Neural cell (in vitro differentiated cells): ENCODE measurements at regions not wholly inside any gene's neighbourhood (a gene's known extent, or its start where the extent isn't known, plus 50 kb on each side); places are given as distances from the start of the nearest gene placed in this dataset.
A peak's percentile ranks its signal among the peaks of the same experiment; 100 is the strongest.

Experiments used
- H2AFZ ChIP-seq: fragments of 200-600, 300-800 bp; sonication (generic), shearing (Covaris generic); 2 replicates; pipeline ENCODE4 v1.6.0; 2014; ENCODE audit warnings: low read depth, mild to moderate bottlenecking, antibody characterized with exemption, low read length, moderate library complexity
- H3F3A ChIP-seq: fragments of 200-600 bp; shearing (Covaris generic); 2 replicates; pipeline ENCODE4 v1.6.1; 2016; ENCODE audit warnings: mild to moderate bottlenecking, moderate library complexity, mixed read lengths, antibody characterized with exemption, low read length; ENCODE audit not compliant: insufficient read depth, poor library complexity, severe bottlenecking
- H3K27ac ChIP-seq: fragments of 200-600, 300-800 bp; sonication (generic), shearing (Covaris generic); 2 replicates; pipeline ENCODE4 v1.5.1; 2014; ENCODE audit warnings: mild to moderate bottlenecking, low read length, moderate library complexity
- H3K27me3 ChIP-seq: fragments of 300-800, 200-600 bp; sonication (generic), shearing (Covaris generic); 2 replicates; pipeline ENCODE4 v1.6.0; 2014; ENCODE audit warnings: mild to moderate bottlenecking, low read depth, low read length, moderate library complexity; ENCODE audit not compliant: insufficient read depth
- H3K36me3 ChIP-seq: fragments of 300-800, 200-600 bp; sonication (generic), shearing (Covaris generic); 2 replicates; pipeline ENCODE4 v1.5.1; 2014; ENCODE audit warnings: mild to moderate bottlenecking, antibody characterized with exemption, low read length, moderate library complexity; ENCODE audit not compliant: insufficient read depth
- H3K4me2 ChIP-seq: fragments of 300-800, 200-600 bp; sonication (generic), shearing (Covaris generic); 2 replicates; pipeline ENCODE4 v1.6.0; 2014; ENCODE audit warnings: mild to moderate bottlenecking, low read length
- H3K4me3 ChIP-seq: fragments of 300-800, 200-600 bp; sonication (generic), shearing (Covaris generic); 2 replicates; pipeline ENCODE4 v1.5.1; 2014; ENCODE audit warnings: mild to moderate bottlenecking, low read length, moderate library complexity
- H3K79me2 ChIP-seq: fragments of 200-600 bp; shearing (Covaris generic); replicated peaks from 2 replicates; pipeline ENCODE4 v1.6.0; 2014; ENCODE audit warnings: mild to moderate bottlenecking, low read length, moderate library complexity; ENCODE audit not compliant: insufficient read depth
- H3K9ac ChIP-seq: fragments of 300-800, 200-600 bp; sonication (generic), shearing (Covaris generic); 2 replicates; pipeline ENCODE4 v1.6.1; 2016; ENCODE audit warnings: mild to moderate bottlenecking, low read length, mixed read lengths
- H3K9me2 ChIP-seq: fragments of 200-600 bp; shearing (Covaris generic); 2 replicates; pipeline ENCODE4 v1.6.1; 2016; ENCODE audit warnings: mild to moderate bottlenecking, low read length, mixed read lengths; ENCODE audit not compliant: insufficient read depth
- H3K9me3 ChIP-seq: fragments of 200-600, 300-800 bp; sonication (generic), shearing (Covaris generic); 2 replicates; pipeline ENCODE4 v1.6.1; 2016; ENCODE audit warnings: mild to moderate bottlenecking, mixed run types, low read length, moderate library complexity, mixed read lengths
- H4K20me1 ChIP-seq: fragments of 200-600 bp; shearing (Covaris generic); 2 replicates; pipeline ENCODE4 v1.6.1; 2016; ENCODE audit warnings: mild to moderate bottlenecking, mixed run types; ENCODE audit not compliant: insufficient read depth
- EP300 ChIP-seq: fragments of 450-650 bp; conservative IDR thresholded peaks from 2 replicates; pipeline ENCODE4 v1.6.1; 2014; ENCODE audit warnings: antibody characterized with exemption, mild to moderate bottlenecking, moderate library complexity; ENCODE audit not compliant: poor library complexity, severe bottlenecking
- EZH2 ChIP-seq: fragments of 200-600, 300-800 bp; shearing (Covaris generic), sonication (generic); IDR thresholded peaks from 2 replicates; pipeline ENCODE4 v1.6.1; 2014; ENCODE audit warnings: antibody characterized with exemption, low read length, borderline replicate concordance, mild to moderate bottlenecking; ENCODE audit not compliant: insufficient read depth, poor library complexity, severe bottlenecking
- MXI1 ChIP-seq: fragments of 450-650 bp; conservative IDR thresholded peaks from 2 replicates; pipeline ENCODE4 v1.6.1; 2014; ENCODE audit warnings: antibody characterized with exemption, mild to moderate bottlenecking; ENCODE audit not compliant: poor library complexity, severe bottlenecking
- POLR2AphosphoS5 ChIP-seq: IDR thresholded peaks from 2 replicates; pipeline ENCODE4 v1.6.1; 2012
- RAD21 ChIP-seq: fragments of 450-650 bp; conservative IDR thresholded peaks from 2 replicates; pipeline ENCODE4 v1.6.1; 2014; ENCODE audit warnings: antibody characterized with exemption, mild to moderate bottlenecking, moderate library complexity
- SMC3 ChIP-seq: fragments of 450-650 bp; conservative IDR thresholded peaks from 2 replicates; pipeline ENCODE4 v1.6.1; 2014; ENCODE audit warnings: antibody characterized with exemption, mild to moderate bottlenecking, moderate library complexity; ENCODE audit not compliant: poor library complexity
- TAF1 ChIP-seq: IDR thresholded peaks from 2 replicates; pipeline ENCODE4 v1.6.1; 2012; ENCODE audit warnings: low read depth
- TF ChIP-seq, protein P1 (sequence below): fragments of 450-650 bp; IDR thresholded peaks from 2 replicates; pipeline ENCODE4 v1.5.1; 2014; ENCODE audit warnings: antibody characterized with exemption, mild to moderate bottlenecking, moderate library complexity; ENCODE audit not compliant: poor library complexity, severe bottlenecking
- TF ChIP-seq, protein P2 (sequence below): IDR thresholded peaks from 2 replicates; pipeline ENCODE4 v1.6.1; 2012; ENCODE audit warnings: borderline replicate concordance

DNA sequence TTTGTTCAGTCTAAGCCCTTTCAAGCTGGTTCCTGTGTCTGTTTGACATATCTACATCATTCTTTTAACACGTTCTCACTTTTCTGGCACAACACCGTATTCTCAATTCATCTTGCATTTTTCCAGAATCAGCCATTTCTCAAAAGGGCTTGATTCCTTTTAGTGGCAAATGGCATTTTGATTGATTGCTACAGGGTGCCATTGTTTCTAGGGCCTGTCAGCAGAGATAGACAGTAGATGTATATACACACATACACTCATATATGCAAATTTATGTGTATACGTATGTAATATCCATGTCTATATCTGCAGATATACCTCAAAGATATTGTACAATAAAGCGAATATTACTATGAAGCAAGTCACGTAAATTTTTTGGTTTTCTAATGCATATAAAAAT lies 367.9 kb upstream of the TNP1 start:
- Histone ChIP-seq H3K9me2 (no peaks in the 10 kb centered on the region), H3K27me3 (no peaks in the 10 kb centered on the region), H4K20me1 (no peaks in the 10 kb centered on the region), H3K79me2 (no peaks in the 10 kb centered on the region), H3K4me2 (no peak overlapping the region), H3K9ac (no peak overlapping the region), H3K27ac (no peak overlapping the region), H3K36me3 (no peaks in the 10 kb centered on the region), H3F3A (no peaks in the 10 kb centered on the region), H3K9me3 (no peaks in the 10 kb centered on the region), H2AFZ (no peak overlapping the region), H3K4me3 (no peak overlapping the region)
- TF ChIP-seq MXI1: no peak
- TF ChIP-seq EZH2: no peak
- TF ChIP-seq TAF1: no peak
- no peak for TF ChIP-seq RAD21
- no peak for TF ChIP-seq SMC3
- TF ChIP-seq, protein P1, sequence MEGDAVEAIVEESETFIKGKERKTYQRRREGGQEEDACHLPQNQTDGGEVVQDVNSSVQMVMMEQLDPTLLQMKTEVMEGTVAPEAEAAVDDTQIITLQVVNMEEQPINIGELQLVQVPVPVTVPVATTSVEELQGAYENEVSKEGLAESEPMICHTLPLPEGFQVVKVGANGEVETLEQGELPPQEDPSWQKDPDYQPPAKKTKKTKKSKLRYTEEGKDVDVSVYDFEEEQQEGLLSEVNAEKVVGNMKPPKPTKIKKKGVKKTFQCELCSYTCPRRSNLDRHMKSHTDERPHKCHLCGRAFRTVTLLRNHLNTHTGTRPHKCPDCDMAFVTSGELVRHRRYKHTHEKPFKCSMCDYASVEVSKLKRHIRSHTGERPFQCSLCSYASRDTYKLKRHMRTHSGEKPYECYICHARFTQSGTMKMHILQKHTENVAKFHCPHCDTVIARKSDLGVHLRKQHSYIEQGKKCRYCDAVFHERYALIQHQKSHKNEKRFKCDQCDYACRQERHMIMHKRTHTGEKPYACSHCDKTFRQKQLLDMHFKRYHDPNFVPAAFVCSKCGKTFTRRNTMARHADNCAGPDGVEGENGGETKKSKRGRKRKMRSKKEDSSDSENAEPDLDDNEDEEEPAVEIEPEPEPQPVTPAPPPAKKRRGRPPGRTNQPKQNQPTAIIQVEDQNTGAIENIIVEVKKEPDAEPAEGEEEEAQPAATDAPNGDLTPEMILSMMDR: no peak
- peak; percentile 86 for TF ChIP-seq EP300
- TF ChIP-seq, protein P2, sequence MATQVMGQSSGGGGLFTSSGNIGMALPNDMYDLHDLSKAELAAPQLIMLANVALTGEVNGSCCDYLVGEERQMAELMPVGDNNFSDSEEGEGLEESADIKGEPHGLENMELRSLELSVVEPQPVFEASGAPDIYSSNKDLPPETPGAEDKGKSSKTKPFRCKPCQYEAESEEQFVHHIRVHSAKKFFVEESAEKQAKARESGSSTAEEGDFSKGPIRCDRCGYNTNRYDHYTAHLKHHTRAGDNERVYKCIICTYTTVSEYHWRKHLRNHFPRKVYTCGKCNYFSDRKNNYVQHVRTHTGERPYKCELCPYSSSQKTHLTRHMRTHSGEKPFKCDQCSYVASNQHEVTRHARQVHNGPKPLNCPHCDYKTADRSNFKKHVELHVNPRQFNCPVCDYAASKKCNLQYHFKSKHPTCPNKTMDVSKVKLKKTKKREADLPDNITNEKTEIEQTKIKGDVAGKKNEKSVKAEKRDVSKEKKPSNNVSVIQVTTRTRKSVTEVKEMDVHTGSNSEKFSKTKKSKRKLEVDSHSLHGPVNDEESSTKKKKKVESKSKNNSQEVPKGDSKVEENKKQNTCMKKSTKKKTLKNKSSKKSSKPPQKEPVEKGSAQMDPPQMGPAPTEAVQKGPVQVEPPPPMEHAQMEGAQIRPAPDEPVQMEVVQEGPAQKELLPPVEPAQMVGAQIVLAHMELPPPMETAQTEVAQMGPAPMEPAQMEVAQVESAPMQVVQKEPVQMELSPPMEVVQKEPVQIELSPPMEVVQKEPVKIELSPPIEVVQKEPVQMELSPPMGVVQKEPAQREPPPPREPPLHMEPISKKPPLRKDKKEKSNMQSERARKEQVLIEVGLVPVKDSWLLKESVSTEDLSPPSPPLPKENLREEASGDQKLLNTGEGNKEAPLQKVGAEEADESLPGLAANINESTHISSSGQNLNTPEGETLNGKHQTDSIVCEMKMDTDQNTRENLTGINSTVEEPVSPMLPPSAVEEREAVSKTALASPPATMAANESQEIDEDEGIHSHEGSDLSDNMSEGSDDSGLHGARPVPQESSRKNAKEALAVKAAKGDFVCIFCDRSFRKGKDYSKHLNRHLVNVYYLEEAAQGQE: no peak
- peak; percentile 63 for TF ChIP-seq POLR2AphosphoS5

DNA sequence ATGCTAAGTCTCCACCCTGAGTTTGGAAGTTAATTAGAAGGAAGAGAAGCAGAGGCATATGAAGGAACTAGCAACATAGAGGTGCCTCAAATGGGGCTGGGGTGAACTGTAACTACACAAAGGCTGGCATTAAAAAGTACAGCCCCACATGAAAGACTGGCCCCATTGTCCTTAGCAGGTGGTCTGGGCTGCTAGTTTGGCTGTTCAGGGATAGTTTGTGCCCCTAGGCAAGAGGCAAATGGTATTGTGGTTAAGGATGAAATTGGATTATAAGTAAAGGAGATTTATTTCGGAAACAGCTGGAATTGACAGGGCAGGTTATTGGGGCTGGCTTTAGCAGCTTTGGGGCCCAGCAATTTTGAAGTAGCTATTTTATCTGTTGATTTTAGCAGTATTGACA lies 365.7 kb upstream of the TNP1 start:
- Histone ChIP-seq H2AFZ (no peak overlapping the region), H3K79me2 (no peaks in the 10 kb centered on the region), H3K4me2 (no peak overlapping the region), H3K9me3 (no peaks in the 10 kb centered on the region), H3K9me2 (no peaks in the 10 kb centered on the region), H3K36me3 (no peaks in the 10 kb centered on the region), H3K27ac (no peak overlapping the region), H3F3A (no peaks in the 10 kb centered on the region), H3K4me3 (no peak overlapping the region), H3K9ac (no peak overlapping the region), H3K27me3 (no peaks in the 10 kb centered on the region), H4K20me1 (no peaks in the 10 kb centered on the region)
- TF ChIP-seq TAF1: no peak
- no peak for TF ChIP-seq MXI1
- TF ChIP-seq, protein P1: no peak
- no peak for TF ChIP-seq EZH2
- no peak for TF ChIP-seq EP300
- TF ChIP-seq, protein P2: no peak
- no peak for TF ChIP-seq RAD21
- TF ChIP-seq SMC3: no peak
- TF ChIP-seq POLR2AphosphoS5: no peak
